ENCODE measurements at regions not wholly inside any gene's neighbourhood (a gene's known extent, or its start where the extent isn't known, plus 50 kb on each side); places are given as distances from the start of the nearest gene placed in this dataset.

DNA sequence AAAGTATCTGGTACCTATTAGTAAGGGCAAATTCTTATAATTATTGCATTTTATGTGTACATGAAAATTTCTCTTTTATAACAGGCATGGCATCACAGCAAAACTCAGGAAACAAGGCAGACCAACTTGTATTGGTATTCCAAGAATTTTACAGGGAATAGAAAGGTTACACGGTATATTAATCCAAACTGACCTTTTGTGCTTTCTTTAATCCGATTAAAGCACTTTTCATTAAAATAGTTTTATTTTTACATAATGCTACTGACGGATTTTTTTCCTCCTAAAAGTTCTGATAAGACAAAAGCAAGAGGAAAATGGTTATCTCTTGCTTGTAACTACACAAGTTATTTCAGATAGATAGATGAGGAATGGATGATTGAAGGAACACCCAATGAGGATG is 137.0 kb upstream of the SLCO3A1 start:
- TF ChIP-seq POLR2AphosphoS5 (IDR thresholded peaks at IDR 0.05; ENCODE audit: low read depth, low read length) (no peak), SPI1 (IDR thresholded peaks at IDR 0.05; ENCODE audit: low read depth, low read length) (no peak)

Measured in GM12891 (cell line).